HG03064 (cell line): ENCODE measurements at regions not wholly inside any gene's neighbourhood (a gene's known extent, or its start where the extent isn't known, plus 50 kb on each side); places are given as distances from the start of the nearest gene placed in this dataset.
"Not testable (repeated sequence)": the region's sequence is repeated elsewhere in the genome, so short reads cannot be mapped to it uniquely, and the experiment has no call there.

ENCODE experiments used
- ATAC-seq: cut with Tn5 transposase; IDR thresholded peaks from one replicate; pipeline ENCODE4 v1.9.1; 2021; ENCODE audit warnings: low read depth; ENCODE audit not compliant: unreplicated experiment

DNA sequence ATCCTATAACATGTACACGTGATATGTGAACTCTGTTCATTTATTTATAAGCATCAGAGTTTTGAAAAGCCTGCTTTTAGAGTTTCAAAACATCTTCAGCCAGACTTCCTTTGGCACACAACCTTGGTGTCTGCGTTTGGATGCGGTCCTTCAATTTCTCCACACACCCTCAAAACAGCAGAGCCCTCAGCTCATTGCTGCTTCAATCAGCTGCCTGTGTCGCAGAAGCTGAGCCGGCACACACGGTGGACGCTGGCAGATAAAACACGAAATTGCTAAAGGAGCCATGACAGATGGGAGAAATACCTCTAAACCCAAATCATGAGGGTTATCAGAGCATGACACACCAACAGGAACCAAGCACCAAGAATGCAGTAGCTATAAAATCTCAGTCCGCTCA is 396.4 kb upstream of the AKR1E2 start:
- ATAC-seq: no peak

DNA sequence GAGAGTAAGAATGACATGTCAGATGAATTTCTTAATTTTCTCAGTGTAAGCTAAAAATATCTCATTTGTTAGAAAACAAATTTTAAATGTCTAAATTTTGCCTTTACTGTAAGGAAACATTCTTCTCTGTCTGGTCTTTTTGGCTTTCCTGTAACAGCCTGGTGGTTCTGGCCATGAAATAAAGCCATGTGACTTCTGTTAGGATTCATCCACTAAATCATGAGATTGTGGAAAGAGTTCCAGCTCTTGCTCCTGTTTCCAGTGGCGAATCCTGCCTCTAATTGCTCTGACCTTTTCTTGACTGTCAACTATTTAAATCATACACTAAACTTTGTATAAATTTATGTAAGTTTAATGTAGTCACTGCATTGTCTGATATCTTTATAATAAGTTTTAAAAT is 398.5 kb upstream of the AKR1E2 start:
- no peak for ATAC-seq

DNA sequence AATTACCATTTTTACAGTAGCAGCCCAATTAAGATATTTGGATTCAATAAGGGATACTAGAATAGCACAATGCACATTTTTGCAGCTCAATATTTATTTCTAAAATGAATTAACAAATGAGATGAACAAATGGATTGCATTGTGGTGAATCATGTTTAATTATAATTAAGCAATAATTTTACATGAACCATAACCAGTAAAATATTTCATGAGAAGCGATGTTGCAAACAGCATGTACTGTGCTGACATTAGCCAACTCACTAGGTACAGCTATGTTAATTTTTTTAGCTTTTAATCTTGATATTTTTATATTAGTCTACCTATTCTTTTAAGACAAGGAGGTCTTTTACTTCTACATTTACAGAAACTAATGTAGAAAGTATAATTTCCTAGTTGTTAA is 399.1 kb upstream of the AKR1E2 start:
- no peak for ATAC-seq

DNA sequence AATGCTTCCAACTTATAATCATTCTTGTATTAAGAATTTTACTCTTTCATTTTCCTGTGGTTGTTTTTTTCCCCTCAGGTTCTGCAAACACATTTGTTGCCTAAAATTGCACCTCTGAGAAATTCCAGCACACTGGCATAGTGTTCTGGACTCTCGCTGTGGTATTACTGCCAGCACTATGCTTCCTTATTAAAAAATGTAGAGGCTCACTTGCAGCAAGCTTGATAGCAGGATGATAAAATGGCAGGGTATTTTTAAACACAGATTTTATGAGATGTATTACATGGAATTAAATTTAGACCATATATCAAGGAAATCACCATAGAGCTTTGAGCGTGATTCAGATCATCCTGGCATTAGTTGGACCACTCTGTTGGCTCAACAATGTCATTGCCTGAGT is 416.7 kb upstream of the AKR1E2 start:
- ATAC-seq: no peak

DNA sequence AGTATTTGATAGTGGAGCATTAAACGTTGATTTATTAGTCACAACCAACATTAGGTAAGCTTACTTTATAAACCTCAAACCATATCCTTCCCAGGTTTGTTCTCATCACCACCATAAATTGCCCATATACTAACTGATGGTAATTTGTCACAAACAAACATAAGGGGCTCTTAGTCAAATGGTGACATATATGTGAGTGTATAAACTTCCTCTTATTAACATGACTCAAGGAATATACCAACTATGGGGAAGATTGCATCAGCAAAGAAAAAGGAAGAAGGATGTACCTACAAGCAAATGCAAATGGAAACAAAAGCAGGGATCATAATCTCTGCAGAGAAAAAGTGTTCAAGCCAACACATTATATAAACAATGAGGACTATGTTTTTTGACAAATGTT is 418.2 kb upstream of the AKR1E2 start:
- no peak for ATAC-seq

DNA sequence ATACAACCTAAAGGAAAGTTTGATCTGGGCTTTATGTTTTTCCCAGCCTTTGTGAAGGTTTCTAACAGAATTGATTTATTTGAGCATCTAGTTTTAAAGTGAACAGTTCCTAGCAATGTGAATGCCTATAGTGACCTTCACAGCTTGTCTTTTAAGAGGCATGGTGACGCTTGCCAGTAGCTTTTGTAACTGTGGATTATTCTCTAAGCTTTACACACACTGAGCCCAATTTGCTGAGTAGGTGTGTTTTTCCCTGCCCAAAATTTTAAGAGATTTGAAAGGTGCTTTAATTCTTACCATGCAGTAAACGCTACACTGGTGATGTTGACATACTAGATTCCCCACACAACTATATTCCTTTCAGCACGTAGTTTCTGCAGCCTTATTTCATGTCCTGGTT is 420.2 kb upstream of the AKR1E2 start:
- no peak for ATAC-seq

DNA sequence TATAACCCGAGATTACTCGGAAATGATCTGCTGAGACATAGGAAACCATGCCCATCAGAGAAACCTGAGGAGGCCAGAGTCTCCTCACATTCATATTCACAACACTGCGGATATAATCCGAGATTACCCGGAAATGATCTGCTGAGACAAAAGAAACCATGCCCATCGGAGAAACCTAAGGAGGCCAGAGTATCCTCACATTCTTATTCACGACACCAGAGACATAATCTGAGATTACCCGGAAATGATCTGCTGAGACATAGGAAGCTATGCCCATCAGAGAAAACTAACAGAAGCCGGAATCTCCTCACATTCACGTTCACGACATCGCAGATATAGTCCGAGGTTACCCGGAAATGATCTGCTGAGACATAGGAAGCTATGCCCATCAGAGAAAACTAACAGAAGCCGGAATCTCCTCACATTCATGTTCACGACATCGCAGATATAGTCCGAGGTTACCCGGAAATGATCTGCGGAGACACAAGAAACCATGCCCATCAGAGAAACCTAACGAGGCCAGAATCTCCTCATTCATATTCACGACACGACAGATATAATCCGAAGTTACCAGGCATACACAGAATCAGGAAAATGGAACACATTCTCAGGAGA is 422.3 kb upstream of the AKR1E2 start:
- no peak for ATAC-seq

DNA sequence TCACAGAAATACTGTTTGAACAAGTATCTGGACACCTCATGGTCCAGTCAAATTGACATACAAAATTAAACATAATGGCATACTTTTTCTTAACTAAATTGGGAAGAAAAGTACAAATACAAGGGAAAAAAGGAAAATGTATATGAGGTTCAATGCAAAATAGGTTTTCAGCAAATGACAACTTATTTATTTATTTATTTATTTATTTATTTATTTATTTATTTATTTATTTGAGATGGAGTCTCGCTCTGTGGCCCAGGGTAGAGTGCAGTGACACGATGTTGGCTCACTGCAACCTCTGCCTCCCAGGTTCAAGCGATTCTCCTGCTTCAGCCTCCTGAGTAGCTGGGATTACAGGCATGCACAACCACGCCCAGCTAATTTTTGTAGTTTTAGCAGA is 424.9 kb upstream of the AKR1E2 start:
- ATAC-seq: not testable (repeated sequence)

DNA sequence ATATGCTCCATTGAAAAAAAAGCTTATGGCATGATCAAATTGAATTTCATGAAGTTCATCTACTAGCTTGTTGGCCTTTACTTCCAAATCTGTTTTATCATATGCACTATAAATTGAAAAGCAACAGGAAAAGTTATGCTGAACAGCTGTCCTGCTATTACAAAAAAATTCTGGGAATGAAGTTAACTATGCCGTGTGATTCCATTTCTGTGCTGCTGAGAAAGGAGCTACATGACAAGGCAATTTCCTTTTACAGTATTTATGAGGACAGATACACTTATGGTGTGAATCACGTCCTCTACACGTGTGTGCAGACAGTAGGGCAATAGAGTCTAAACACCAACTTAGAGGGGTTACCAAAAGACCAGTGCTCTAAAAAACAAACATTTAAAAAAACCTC is 426.5 kb upstream of the AKR1E2 start:
- no peak for ATAC-seq

DNA sequence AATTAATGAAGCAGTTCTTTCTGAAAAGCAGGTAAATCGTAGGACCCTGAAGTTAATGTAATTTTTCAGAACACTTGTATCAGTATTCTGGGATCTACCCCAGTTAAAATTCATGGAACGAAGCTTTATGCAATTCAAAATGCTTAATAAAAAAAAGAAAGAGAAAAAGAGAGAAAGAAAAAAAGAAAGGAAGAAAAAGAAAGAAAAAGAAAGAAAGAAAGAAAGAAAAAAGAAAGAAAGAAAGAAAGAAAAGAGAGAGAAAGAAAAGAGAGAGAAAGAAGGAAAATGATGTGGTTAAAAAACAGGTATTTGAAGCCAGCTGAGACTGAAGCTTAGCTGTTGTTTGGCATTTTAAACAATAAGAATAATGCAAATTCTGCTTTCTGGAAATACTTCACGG is 427.4 kb upstream of the AKR1E2 start:
- no peak for ATAC-seq

DNA sequence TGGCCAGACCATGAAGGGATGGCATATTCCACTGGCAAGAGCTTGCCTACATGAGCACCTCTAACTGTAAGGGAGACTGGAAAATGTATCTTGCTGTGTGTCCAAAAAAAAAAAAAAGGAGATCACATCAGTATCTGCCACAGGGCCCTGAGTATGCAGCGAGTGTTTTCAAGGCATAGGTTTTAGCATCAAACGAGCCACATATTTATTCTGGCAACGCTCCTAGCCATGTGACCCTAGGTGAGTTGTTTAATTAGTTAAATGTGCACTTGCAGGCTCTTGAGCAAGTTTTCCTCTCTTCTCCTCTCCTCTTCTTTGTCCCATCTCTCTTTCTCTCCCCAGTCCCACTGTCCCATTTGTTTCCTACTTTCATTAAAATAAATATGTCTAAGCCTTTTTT is 428.7 kb upstream of the AKR1E2 start:
- ATAC-seq: no peak

DNA sequence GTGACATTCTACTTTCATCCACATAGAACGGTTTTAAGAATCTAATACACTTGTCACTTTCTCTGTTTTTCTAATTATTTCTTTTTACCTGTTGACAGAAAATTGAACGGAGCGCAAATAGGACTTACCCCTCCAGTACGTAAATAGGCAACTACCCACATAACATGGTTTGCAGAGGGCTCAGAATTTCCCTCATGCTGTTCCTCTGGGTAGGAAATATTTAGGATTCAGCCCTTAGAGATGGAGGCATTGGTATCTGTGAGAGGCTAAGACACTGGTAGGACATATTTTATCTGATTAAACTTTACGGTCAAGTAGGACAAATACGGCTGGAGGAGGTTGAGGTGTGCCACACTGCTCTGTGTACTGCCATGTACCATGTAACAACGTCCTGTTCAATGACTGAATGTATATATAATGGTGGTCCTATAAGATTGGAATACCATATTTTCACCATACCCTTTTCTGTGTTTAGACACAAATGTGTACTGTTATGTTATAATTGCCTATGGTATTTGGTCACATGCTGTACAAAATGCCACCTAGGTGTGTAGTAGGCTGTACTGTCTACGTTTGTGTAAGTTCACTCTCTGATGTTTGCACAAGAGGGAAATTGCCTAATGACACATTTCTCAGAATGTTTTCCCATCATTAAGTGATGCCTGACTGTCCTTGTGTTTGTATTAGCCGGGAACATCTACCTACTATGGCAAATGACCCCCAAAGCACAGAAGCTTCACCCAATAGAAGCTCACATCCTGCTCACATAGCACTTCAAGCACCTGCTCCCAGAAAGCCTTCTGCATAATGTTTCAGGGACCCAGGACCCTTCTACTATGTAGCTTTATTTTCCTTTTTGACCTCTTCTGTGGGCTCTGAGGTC is 429.4 kb upstream of the AKR1E2 start:
- no peak for ATAC-seq

DNA sequence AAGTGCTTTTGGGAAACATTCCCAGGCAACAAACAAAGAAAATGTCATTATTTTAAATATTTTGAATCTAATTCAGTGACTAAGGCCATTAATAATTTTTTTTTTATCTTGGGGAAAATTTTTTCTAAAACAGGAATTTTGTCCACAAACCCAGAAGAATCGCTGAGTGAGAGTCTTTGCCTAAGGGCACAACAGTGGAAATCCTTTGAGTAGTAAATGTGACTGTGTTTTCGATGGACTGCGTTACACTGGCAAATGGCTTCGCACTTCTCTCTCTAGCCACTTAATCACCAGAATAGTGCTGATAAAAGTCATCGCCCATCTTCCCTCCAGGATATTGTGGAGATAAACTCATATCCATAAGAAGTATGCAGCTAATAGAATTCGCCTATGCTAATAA is 430.3 kb upstream of the AKR1E2 start:
- ATAC-seq: no peak

DNA sequence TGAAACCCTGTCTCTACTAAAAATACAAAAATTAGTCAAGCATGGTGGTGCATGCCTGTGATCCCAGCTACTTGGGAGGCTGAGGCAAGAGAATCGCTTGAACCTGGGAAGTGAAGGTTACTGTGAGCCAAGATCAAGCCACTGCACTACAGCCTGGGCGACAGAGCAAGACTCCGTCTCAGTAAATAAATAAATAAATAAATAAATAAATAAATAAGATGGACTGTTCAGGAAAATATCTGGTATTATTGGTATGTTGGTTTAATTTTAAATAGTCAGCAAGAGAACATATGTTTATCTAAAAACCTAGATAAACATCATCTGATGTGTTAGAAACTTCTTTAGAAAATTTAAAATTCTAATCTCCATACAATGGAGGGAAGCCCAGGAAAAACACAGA is 431.6 kb upstream of the AKR1E2 start:
- ATAC-seq: not testable (repeated sequence)

DNA sequence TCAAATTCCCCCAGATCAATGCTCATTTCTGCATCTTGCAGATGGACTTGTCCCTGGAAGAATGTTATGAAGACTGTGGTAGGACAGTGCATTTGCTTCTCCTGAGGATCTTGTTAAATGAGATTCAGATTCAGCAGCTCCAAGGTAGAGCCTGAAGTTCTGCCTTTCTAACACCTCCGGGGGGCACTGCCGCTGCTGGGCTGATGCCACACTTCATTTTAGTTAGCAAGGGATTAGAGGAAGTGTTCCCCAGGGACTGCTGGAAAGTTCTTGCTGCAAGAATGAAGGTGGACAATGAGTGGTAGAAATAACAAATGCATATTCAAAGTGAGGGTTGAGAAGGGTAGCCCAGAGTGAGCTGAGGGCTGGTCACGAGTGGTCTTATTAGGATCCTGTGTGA is 434.3 kb upstream of the AKR1E2 start:
- no peak for ATAC-seq

DNA sequence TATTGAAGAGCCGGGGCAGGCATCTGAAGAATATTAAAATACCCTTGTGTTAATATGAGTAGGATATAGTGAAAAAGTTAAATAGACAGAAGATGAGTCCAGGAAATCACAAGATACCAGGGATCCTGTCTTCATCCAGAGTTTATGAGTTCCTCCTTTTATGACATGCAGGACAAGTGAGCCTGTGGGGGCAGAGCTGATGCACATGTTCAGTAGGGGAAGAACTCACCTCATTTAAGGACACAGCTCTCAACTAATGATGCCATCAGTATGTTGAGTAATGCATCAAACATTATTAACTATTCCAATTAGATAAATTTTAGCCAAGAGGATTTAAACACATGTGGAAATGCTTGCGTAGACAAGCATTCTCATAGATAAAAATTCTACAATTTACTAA is 435.8 kb upstream of the AKR1E2 start:
- no peak for ATAC-seq

DNA sequence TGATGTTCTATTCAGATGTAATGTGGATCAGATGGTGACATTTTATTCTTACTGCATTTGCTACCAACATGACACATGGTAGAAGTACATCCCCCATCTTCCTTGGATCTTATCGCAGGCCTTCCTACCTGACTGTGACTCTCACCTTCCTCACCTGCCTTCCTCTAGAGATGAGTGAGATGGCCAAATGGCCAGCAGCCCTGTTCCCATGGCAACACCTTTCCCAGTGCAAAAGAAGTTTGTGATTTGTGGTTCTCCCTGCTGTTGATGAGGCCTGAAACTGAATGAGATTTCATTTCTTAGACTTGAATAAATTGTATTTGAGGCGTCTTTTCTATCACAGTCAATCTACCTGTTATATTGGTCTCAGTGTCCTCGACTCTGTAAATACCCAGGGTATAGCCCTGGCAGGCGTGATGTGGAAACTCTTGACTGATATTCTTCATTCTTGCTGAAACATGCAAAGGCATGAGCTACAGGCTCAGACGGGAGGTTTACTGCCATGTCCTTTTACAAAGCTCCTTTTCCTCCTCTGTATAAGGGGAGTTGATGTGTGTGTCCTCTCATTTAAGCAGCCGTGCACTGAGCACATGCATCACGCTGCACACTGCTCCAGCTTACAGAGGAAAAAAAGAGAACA is 440.7 kb upstream of the AKR1E2 start:
- no peak for ATAC-seq

DNA sequence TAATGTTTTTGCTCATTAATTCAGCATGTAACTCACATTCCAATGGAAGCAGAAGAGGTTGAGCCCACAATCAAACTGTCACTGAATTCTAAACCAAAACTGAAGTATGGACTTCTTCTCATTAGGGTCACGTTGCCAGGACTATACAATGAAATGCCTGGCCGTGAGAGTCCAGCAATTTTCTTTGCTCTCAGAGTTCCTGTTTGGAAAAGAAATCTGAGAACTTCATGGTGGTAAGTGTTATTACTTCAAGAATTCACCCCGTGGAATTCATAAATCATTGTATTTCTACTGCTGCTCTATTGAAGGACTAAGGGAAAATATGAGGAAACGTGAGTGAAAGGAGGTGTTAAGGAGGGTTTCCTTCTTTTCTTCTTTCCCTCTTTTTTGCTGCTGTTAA is 441.8 kb upstream of the AKR1E2 start:
- ATAC-seq: no peak

DNA sequence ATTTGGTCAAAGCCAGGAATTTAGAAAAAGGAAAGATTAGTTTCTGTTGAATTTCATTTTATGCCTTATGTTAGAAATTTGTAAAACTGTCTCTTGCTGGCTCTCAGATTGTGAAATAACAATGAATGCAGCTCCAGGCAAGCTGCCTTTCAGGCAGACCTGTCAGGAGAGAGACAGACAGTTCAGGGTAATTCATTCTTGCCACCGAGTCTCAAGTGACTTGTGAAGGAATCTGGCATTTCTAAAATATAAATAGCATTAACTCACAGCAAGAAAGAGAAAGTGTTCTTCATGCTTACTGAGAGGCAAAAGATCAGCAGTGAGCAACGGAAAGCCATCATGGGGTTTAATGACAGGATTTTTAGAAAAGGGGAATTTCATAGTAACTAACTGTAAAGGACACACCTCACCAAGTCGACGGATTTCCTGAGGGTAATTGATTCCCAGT is 442.3 kb upstream of the AKR1E2 start:
- no peak for ATAC-seq

DNA sequence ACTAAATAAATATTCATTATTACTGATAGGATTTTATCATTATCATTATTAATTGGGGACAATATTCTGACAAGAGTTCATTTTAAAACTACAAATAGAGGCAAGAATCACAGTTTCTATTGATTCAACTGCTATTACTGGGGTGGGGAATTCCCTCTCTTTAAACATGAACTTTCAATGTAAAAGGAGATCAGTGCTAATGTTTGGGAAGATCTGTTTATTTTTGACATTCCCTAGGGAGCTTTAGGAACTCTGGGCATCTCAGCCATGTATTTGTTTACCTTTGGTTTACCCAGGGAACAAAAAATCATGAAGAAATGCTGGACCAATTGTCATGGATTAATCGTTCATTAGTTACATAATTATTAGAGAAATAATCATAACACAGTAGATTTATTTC is 443.2 kb upstream of the AKR1E2 start:
- no peak for ATAC-seq

DNA sequence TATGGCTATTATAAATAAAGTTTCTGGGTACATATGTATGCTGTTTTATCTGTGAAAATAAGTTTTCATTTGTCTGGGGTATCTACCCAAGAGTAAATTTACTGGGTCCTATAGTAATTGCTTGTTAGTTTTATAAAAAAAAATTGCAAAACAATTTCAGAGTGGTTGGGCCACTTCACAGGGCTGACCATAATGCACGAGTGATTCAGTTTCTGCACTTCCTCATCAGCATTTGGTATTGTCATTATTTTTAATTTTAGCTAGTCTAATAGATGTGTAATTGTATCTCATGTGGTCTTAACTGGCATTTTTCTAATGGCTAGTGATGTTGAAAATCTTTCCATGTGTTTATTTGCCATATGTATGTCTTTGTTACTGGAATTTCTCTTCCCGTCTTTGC is 452.4 kb upstream of the AKR1E2 start:
- ATAC-seq: no peak

DNA sequence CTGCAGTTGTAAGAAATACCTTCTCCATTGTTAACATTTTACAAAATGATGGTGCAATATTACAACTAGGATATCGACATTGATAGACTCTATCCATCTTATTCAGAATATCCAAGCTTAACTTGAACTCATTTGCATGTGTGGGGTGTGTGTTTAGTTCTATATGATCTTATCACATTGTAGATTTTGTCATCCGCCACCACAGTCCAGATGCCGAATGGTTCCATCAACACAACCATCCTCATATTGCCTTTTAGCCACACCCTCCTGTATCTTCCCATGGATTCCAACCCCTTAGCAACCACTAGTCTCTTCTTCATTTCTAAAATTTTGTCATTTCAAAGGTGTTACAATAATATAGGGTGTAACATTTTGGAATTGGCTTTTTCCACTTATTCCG is 452.9 kb upstream of the AKR1E2 start:
- no peak for ATAC-seq
